Iris pigment epithelial cell (primary cell): ENCODE measurements at regions not wholly inside any gene's neighbourhood (a gene's known extent, or its start where the extent isn't known, plus 50 kb on each side); places are given as distances from the start of the nearest gene placed in this dataset.
"Not testable (repeated sequence)": the region's sequence is repeated elsewhere in the genome, so short reads cannot be mapped to it uniquely, and the experiment has no call there.

Experiments used
- DNase-seq: peaks from one replicate; pipeline ENCODE4 v3.0.0-alpha.2; 2011; ENCODE audit warnings: low read depth

GRCh38 chrX:34270434-34270833 is 138.3 kb upstream of the FAM47A start:
- no peak for DNase-seq

GRCh38 chrX:34238896-34239295 is 106.8 kb upstream of the FAM47A start:
- DNase-seq, result no peak

GRCh38 chrX:34230156-34230555 is 98.0 kb upstream of the FAM47A start:
- DNase-seq, result not testable (repeated sequence)

- no peak for DNase-seq
Observed at GRCh38 chrX:34227804-34228203, 95.7 kb upstream of the FAM47A start.

- no peak for DNase-seq
Observed at GRCh38 chrX:34223574-34223973, 91.5 kb upstream of the FAM47A start.

GRCh38 chrX:34218063-34218462 is 85.9 kb upstream of the FAM47A start:
- DNase-seq, result no peak

GRCh38 chrX:34197946-34198345 is 65.8 kb upstream of the FAM47A start:
- DNase-seq, result no peak
